ENCODE measurements at regions not wholly inside any gene's neighbourhood (a gene's known extent, or its start where the extent isn't known, plus 50 kb on each side); places are given as distances from the start of the nearest gene placed in this dataset.
"Not testable (repeated sequence)": the region's sequence is repeated elsewhere in the genome, so short reads cannot be mapped to it uniquely, and the experiment has no call there.

DNA sequence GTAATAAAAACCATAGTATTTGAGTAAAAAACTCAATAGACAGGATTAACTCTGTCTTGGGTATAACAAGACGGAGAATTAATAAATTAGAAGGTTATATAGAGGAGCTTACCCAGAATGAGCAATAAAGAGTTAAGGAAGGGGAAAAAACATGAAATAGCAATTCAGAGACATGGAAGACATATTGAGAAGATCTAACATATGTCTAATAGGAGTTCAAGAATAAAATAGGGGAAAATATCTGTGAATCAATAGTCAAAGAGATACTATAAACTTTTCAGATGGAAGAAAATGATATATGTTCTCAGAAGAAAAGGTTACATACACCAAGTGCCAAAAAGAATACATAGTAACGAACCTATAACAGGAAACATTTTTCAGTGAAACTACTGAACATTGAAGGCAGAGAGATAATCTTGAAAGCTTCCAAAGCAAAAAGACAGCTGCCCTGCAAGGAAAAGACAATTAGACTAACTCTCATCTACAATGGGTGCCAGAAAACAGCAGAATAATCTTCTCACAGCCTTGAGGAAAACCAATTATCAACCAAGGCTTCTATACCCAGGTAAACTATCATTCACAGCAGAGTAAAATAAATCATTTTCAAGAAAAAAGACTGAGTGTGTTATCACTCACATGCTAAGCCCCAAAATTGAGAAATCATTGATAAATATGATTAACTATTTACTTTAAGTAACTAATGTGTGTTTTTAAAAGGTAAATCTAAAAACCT is 106.0 kb downstream of the ENC1 start:
- DNase-seq (ENCODE audit: low spot score): no peak

DNA sequence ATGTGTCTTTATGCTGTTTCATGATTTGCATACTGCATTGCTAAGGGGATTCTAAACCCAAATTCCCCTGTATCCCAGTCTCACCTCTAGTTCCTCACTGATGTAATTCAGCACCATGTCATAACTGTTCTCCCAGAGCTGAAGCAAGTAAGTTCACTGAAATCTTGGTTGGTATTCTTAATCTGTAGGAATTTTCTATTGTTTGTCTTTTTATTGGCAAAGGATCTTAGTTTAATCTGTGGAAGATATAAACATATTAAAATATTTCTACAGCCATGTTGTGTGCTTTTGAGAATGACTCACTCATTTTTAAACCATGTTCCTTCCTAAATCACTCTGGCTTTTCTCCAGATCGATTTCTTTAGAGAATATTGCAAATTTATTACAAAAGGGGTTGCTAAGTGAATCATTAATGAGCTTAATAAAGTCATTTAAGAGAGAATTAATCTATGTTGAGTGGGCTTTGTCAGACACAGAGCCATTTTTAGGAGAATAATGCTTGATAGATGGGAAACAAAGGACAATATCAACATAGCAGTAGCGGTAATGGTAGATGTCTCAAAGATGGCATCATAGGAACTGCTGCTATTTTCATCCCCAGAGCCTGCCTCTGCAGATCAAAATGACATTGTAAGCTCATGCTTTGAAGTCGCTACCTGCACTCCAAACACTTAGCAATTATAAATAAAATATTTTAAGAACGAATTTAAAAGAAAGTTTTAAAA is 110.0 kb downstream of the ENC1 start:
- DNase-seq (ENCODE audit: low spot score): no peak

GRCh38 chr5:74529101-74529500 is 111.4 kb downstream of the ENC1 start:
- no peak for DNase-seq (ENCODE audit: low spot score)

GRCh38 chr5:74526111-74526510 is 114.4 kb downstream of the ENC1 start:
- no peak for DNase-seq (ENCODE audit: low spot score)

DNA sequence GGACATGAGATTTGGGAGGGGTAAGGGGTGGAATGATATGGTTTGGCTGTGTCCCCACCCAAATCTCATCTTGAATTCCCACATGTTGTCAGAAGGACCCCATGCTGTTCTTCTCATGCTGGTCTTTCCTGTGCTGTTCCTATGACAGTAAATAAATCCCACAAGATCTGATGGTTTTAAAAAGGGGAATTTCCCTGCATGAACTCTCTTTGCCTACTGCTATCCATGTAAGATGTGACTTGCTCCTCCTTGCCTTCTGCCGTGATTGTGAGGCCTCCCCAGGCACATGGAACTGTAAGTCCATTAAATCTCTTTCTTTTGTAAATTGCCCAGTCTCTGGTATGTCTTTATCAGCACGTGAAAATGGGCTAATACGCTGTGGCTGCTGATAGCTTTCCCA is 115.8 kb downstream of the ENC1 start:
- DNase-seq (ENCODE audit: low spot score): not testable (repeated sequence)

DNA sequence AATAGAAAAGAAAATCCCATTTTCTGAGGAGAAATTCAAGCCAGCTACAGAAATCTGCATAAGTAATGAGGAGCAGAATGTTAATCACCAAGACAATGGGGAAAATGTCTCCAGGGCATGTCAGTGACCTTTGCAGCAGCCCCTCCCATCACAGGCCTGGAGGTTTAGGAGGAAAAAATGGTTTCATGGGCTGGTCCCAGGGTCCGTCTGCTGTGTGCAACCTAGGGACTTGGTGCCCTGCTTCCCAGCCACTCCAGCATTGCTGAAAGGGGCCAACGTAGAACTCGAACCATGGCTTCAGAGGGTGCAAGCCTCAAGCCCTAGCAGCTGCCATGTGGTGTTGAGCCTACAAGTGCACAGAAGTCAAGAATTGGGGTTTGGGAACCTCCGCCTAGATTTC is 116.8 kb downstream of the ENC1 start:
- DNase-seq (ENCODE audit: low spot score): not testable (repeated sequence)

- not testable (repeated sequence) for DNase-seq (ENCODE audit: low spot score)
Observed at GRCh38 chr5:74522838-74523237, 117.7 kb downstream of the ENC1 start.

DNA sequence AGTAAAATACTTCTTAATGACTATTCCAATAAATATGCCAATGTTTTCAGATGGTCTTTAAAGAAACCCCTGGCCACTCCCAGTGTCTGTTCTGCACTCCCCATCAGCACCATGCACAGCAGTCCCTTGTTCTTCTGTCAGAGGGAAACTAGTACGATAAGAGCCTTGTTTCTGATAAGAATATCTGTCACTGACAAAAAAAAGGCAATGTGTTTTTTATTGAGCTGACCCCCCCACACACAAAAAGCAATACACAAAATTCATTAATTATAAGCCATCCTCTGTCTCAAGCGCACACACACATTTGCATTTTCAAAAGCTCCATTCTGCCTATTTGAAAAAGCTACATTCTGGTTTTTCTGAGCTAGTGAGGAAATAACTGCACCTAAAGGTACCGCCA is 119.1 kb downstream of the ENC1 start:
- no peak for DNase-seq (ENCODE audit: low spot score)

DNA sequence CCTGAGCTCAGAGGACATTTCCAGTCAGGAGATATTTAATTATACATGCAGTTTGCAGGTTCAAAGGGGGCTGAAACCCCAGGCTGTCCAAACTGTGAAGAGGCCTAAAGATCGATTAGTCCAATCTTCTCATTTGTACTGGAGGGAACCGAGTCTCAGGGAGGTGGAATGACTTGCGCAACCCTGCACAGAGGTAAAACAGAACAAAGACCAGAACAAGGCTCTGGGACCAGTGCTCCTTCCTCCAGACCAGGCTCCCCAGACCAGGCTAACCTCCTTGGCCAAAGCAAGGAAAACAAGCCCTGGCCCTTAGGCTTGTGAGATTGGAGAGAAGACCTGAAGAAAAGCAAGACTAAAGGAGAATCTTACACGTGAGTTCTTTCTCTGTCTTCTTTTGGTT is 120.8 kb downstream of the ENC1 start:
- no peak for DNase-seq (ENCODE audit: low spot score)

- DNase-seq (ENCODE audit: low spot score): no peak
Observed at GRCh38 chr5:74519161-74519571, 121.4 kb downstream of the ENC1 start.

GRCh38 chr5:74517700-74518099 is 122.8 kb downstream of the ENC1 start:
- DNase-seq (ENCODE audit: low spot score): no peak

- peak; percentile 6 for DNase-seq (ENCODE audit: low spot score)
Observed at GRCh38 chr5:74516211-74516636, 124.3 kb downstream of the ENC1 start.

GRCh38 chr5:74514888-74515551 is 125.5 kb downstream of the ENC1 start:
- DNase-seq (ENCODE audit: low spot score): no peak

GRCh38 chr5:74511770-74512169 is 128.8 kb downstream of the ENC1 start:
- DNase-seq (ENCODE audit: low spot score): not testable (repeated sequence)

DNA sequence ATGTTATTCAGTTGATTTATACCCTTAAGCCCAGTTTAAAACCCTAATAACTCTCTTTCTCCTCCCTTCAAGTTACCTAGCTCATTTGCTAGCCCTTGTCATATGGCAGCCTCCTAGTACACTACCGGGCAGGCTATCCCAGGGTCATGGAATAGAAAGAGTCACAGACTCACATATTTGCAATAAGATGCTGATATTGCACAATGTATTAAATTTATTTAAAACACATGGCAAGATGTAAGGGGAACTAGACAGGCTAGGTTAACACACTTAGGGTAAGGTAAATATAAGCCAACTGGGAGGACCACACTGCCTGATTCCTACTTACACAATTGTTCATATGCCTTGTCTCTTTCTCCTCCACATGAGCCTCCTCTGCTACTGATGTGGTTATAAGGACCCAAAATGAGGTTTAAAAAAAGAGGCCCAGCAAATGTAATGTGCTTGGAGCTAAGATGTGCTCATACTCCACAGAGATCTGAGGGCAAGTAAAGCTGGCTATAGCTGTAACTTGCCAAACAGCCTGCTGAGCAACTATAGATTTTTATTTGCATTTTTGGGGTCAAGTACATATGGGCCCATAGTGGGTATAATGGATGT is 130.0 kb downstream of the ENC1 start:
- no peak for DNase-seq (ENCODE audit: low spot score)

GRCh38 chr5:74507370-74508005 is 133.0 kb downstream of the ENC1 start:
- DNase-seq (ENCODE audit: low spot score): no peak

GRCh38 chr5:74506119-74506518 is 134.4 kb downstream of the ENC1 start:
- no peak for DNase-seq (ENCODE audit: low spot score)

DNA sequence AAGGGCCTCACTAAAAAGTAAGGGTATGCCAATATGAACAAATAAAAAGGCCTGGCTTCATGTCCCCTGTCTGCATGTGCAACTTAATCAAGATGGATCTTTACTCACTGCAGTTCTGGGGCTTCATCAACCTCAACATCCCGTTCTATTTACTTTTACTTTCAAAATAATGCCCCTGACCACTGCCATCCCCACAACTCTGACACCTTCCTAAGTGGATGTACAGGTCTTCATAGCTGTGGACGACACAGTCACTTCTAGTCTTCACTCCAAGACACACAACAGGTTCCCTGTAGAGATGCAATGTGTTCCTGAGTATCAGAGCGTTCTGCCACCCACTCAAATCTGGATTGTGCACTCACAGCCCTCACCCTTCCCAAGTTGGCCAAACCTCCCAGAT is 136.1 kb downstream of the ENC1 start:
- no peak for DNase-seq (ENCODE audit: low spot score)

GRCh38 chr5:74502479-74502950 is 138.0 kb downstream of the ENC1 start:
- no peak for DNase-seq (ENCODE audit: low spot score)

- no peak for DNase-seq (ENCODE audit: low spot score)
Observed at GRCh38 chr5:74501674-74502478, 138.7 kb downstream of the ENC1 start.

Data from SW480 (cell line).